Gastroesophageal sphincter (tissue), 4 donors: ENCODE measurements at regions not wholly inside any gene's neighbourhood (a gene's known extent, or its start where the extent isn't known, plus 50 kb on each side); places are given as distances from the start of the nearest gene placed in this dataset.

Source experiments
- ATAC-seq: fragments of 150-250 bp; one replicate; pipeline ENCODE4 v1.9.1; 2016; ENCODE audit warnings: mild to moderate bottlenecking, moderate library complexity
- H3K27ac ChIP-seq, 4 donors: fragments of 200-600 bp; sonication (generic) in 3 of 4; 1 replicate in 3 of 4; 2 replicates in 1 of 4; pipeline ENCODE4 v1.5.1; 2016 to 2019
- H3K27me3 ChIP-seq: fragments of 200-600 bp; sonication (generic); one replicate; pipeline ENCODE4 v1.5.1; 2019
- H3K36me3 ChIP-seq, 2 donors: fragments of 200-600 bp; sonication (generic); one replicate each; pipeline ENCODE4 v1.5.1; 2019; ENCODE audit warnings: control low read depth in 1 of 2
- H3K4me1 ChIP-seq, 3 donors: fragments of 200-600 bp; sonication (generic); 1 replicate in 2 of 3; 2 replicates in 1 of 3; pipeline ENCODE4 v1.5.1; 2016 to 2019; ENCODE audit warnings: control low read depth in 2 of 3
- H3K4me3 ChIP-seq, 2 donors: fragments of 200-600 bp; sonication (generic); one replicate each; pipeline ENCODE4 v1.5.1; 2019; ENCODE audit warnings: mild to moderate bottlenecking in 1 of 2, moderate library complexity in 1 of 2
- H3K9me3 ChIP-seq, 3 donors: fragments of 200-600 bp; sonication (generic); one replicate each; pipeline ENCODE4 v1.5.1; 2017 to 2019; ENCODE audit warnings: control low read depth in 2 of 3
- EP300 ChIP-seq: sonication (generic); formaldehyde crosslinking; IDR thresholded peaks from one replicate; pipeline ENCODE4 v1.6.1; 2017; ENCODE audit warnings: antibody characterized with exemption, mild to moderate bottlenecking
- POLR2A ChIP-seq, 2 donors: fragments of 450-650 bp; IDR thresholded peaks; one replicate each; pipeline ENCODE4 v1.6.1; 2017; ENCODE audit warnings: antibody characterized with exemption in 2 of 2, mild to moderate bottlenecking in 2 of 2, moderate library complexity in 1 of 2
- POLR2AphosphoS5 ChIP-seq: sonication (generic); formaldehyde crosslinking; IDR thresholded peaks from one replicate; pipeline ENCODE4 v1.6.1; 2017; ENCODE audit warnings: antibody characterized with exemption
- WGBS, 2 donors: methylation state at CpG; one replicate each; pipeline ENCODE4 v1.1.5; 2018; ENCODE audit warnings: low coverage in 1 of 2; 5-methylcytosine and 5-hydroxymethylcytosine counted together
- TF ChIP-seq, protein P1 (sequence below), 4 experiments: fragments of 200-600 bp in 2 of 4; fragments of 450-650 bp in 2 of 4; sonication (generic) in 1 of 4; IDR thresholded peaks; one replicate each; pipeline ENCODE4 v1.5.1; 2017 to 2019; ENCODE audit warnings: antibody characterized with exemption in 4 of 4, mild to moderate bottlenecking in 2 of 4, moderate library complexity in 2 of 4

DNA sequence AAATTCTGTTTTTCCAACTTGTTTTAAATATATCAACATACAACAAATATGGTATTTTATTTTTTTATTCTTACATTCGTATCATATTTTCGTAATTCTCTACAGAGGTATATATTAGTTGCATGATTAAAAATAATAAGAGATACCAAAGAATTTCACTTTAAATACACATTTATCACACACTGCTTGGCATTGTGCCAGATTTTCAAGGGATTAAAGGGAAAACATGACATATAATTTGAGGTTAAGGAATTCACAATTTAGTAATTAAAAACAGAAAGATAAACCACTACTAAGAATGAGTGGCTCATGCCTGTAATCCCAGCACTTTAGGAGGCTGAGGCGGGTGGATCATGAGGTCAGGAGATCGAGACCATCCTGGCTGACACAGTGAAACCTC is 484.7 kb upstream of the SORCS1 start:
- TF ChIP-seq EP300 (no peak), POLR2A (IDR thresholded peaks at IDR 0.05) (no peak), POLR2AphosphoS5 (no peak)
- TF ChIP-seq, protein P1, sequence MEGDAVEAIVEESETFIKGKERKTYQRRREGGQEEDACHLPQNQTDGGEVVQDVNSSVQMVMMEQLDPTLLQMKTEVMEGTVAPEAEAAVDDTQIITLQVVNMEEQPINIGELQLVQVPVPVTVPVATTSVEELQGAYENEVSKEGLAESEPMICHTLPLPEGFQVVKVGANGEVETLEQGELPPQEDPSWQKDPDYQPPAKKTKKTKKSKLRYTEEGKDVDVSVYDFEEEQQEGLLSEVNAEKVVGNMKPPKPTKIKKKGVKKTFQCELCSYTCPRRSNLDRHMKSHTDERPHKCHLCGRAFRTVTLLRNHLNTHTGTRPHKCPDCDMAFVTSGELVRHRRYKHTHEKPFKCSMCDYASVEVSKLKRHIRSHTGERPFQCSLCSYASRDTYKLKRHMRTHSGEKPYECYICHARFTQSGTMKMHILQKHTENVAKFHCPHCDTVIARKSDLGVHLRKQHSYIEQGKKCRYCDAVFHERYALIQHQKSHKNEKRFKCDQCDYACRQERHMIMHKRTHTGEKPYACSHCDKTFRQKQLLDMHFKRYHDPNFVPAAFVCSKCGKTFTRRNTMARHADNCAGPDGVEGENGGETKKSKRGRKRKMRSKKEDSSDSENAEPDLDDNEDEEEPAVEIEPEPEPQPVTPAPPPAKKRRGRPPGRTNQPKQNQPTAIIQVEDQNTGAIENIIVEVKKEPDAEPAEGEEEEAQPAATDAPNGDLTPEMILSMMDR (IDR thresholded peaks at IDR 0.05) = no peak
- 90 to 92% methylated on average over 3 to 4 of the region's 4 CpGs for WGBS, 2 donors
- H3K36me3 ChIP-seq = no peaks in the 10 kb centered on the region
- ATAC-seq = no peak
- no peak overlapping the region for H3K4me3 ChIP-seq
- H3K9me3 ChIP-seq = no peaks in the 10 kb centered on the region
- no peaks in the 10 kb centered on the region for H3K4me1 ChIP-seq
- no peak overlapping the region for H3K27ac ChIP-seq
- H3K27me3 ChIP-seq = no peaks in the 10 kb centered on the region

DNA sequence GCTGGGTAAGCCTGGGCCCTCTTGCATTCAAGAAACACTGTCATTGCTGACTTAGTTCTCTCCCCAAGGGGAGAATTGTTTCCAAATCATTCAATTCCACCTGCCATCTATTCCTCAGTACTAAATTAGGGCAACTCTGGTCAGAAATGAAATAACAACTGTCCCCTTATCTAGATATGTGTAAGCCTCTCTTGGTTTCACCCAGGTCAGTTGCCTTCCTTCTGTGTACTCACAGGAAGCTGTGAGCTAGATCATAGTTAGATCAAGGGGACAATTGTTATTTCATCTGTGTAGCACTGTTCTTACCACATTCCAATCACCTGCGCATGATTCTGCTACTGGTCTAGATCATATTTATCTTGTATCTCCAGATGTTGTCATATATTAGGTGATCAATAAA is 483.0 kb upstream of the SORCS1 start:
- Histone ChIP-seq H3K4me1 (no peaks in the 10 kb centered on the region), H3K36me3 (no peaks in the 10 kb centered on the region), H3K9me3 (no peaks in the 10 kb centered on the region), H3K27ac (no peak overlapping the region), H3K27me3 (no peaks in the 10 kb centered on the region), H3K4me3 (no peak overlapping the region)
- ATAC-seq = no peak
- WGBS, 2 donors = 86 to 100% methylated on average over 1 of the region's 1 CpG
- TF ChIP-seq EP300 (no peak), POLR2A (IDR thresholded peaks at IDR 0.05) (no peak), POLR2AphosphoS5 (no peak)
- TF ChIP-seq, protein P1 (IDR thresholded peaks at IDR 0.05) = no peak

DNA sequence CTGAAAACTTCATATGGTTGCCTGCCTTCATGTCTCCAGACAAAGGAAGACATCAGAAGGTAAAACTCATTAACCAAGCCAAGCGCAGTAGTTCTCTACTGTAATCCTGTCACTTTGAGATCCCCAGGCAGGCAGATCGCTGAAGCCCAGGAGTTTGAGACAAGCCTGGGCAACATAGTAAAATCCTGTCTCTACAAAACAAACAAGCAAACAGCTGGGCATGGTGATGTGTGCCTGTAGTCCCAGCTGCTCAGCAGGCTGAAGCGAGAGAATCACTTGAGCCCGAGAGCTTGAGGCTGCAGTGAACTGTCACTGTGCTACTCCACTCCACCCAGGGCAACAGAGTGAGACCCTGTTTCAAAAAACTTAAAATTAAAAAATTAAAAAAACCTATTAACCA is 467.4 kb upstream of the SORCS1 start:
- Histone ChIP-seq H3K36me3 (no peaks in the 10 kb centered on the region), H3K4me3 (no peak overlapping the region), H3K27ac (no peak overlapping the region), H3K4me1 (no peaks in the 10 kb centered on the region), H3K27me3 (no peaks in the 10 kb centered on the region), H3K9me3 (no peaks in the 10 kb centered on the region)
- no peak for ATAC-seq
- TF ChIP-seq POLR2A (IDR thresholded peaks at IDR 0.05) (no peak), POLR2AphosphoS5 (no peak), EP300 (no peak)
- TF ChIP-seq, protein P1 (IDR thresholded peaks at IDR 0.05) = no peak
- 94% methylated on average over 3 of the region's 4 CpGs; no CpG with 5 or more reads in 1 of the 2 donors for WGBS, 2 donors

- WGBS, 2 donors = 90 to 93% methylated on average over 3 of the region's 3 CpGs
- Histone ChIP-seq H3K27ac (no peak overlapping the region), H3K27me3 (no peaks in the 10 kb centered on the region), H3K36me3 (no peaks in the 10 kb centered on the region), H3K4me3 (no peak overlapping the region), H3K4me1 (no peaks in the 10 kb centered on the region), H3K9me3 (no peaks in the 10 kb centered on the region)
- TF ChIP-seq POLR2A (IDR thresholded peaks at IDR 0.05) (no peak), EP300 (no peak), POLR2AphosphoS5 (no peak)
- TF ChIP-seq, protein P1 (IDR thresholded peaks at IDR 0.05) = no peak
- no peak for ATAC-seq
Measured at GRCh38 chr10:107626862-107627261, 462.4 kb upstream of the SORCS1 start.

DNA sequence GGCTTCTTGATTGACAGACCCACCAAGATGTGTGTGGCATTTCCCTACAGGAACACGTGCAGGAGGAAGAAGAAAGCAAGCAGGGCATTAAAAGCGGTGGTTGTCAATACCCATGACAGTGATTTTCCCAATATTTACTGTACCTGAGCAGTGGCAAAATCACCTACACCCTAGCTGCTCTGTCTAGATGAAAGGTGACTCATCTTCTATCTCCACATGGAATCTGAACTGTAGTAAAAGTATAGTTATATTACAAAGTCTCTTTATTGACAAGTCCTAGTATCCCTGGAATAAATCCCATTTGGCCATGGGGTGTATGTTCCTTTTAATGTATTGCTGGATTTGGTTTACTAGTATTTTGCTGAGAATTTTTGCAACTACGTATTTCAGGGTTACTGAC is 458.8 kb upstream of the SORCS1 start:
- no peak for ATAC-seq
- Histone ChIP-seq H3K9me3 (no peaks in the 10 kb centered on the region), H3K4me1 (no peaks in the 10 kb centered on the region), H3K4me3 (no peak overlapping the region), H3K27me3 (no peaks in the 10 kb centered on the region), H3K36me3 (no peaks in the 10 kb centered on the region), H3K27ac (no peak overlapping the region)
- 81 to 86% methylated on average over 3 of the region's 3 CpGs for WGBS, 2 donors
- TF ChIP-seq POLR2AphosphoS5 (no peak), EP300 (no peak), POLR2A (IDR thresholded peaks at IDR 0.05) (no peak)
- TF ChIP-seq, protein P1 (IDR thresholded peaks at IDR 0.05) = no peak
